ENCODE measurements at regions not wholly inside any gene's neighbourhood (a gene's known extent, or its start where the extent isn't known, plus 50 kb on each side); places are given as distances from the start of the nearest gene placed in this dataset.

DNA sequence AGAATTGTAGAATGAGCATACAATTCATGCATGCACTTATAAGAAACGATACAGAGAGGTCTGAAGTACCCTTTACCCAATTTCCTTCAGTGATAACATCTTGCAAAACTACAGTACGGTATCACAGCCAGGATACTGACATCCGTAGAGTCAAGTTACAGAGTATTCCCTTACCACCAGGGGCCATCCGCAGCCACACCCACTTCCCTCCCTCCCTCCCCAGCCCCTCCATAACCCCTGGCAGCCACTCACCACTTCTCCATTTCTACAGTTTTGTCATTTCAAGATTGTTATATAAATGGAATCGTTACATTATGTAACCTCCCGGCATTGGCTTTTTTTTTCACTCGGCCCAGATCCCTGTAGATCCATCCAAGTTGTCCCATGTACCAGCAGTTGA lies 113.6 kb upstream of the RET start:
- TF ChIP-seq, protein P1, sequence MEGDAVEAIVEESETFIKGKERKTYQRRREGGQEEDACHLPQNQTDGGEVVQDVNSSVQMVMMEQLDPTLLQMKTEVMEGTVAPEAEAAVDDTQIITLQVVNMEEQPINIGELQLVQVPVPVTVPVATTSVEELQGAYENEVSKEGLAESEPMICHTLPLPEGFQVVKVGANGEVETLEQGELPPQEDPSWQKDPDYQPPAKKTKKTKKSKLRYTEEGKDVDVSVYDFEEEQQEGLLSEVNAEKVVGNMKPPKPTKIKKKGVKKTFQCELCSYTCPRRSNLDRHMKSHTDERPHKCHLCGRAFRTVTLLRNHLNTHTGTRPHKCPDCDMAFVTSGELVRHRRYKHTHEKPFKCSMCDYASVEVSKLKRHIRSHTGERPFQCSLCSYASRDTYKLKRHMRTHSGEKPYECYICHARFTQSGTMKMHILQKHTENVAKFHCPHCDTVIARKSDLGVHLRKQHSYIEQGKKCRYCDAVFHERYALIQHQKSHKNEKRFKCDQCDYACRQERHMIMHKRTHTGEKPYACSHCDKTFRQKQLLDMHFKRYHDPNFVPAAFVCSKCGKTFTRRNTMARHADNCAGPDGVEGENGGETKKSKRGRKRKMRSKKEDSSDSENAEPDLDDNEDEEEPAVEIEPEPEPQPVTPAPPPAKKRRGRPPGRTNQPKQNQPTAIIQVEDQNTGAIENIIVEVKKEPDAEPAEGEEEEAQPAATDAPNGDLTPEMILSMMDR (IDR thresholded peaks at IDR 0.05), result no peak
- TF ChIP-seq EZH2 (IDR thresholded peaks at IDR 0.05) (no peak), EZH2phosphoT487 (IDR thresholded peaks at IDR 0.05) (no peak)
